HG03521 (cell line): ENCODE measurements at regions not wholly inside any gene's neighbourhood (a gene's known extent, or its start where the extent isn't known, plus 50 kb on each side); places are given as distances from the start of the nearest gene placed in this dataset.
"Not testable (repeated sequence)": the region's sequence is repeated elsewhere in the genome, so short reads cannot be mapped to it uniquely, and the experiment has no call there.

Experiments used
- ATAC-seq: cut with Tn5 transposase; IDR thresholded peaks from one replicate; pipeline ENCODE4 v1.9.1; 2021; ENCODE audit warnings: mild to moderate bottlenecking, moderate library complexity; ENCODE audit not compliant: unreplicated experiment

DNA sequence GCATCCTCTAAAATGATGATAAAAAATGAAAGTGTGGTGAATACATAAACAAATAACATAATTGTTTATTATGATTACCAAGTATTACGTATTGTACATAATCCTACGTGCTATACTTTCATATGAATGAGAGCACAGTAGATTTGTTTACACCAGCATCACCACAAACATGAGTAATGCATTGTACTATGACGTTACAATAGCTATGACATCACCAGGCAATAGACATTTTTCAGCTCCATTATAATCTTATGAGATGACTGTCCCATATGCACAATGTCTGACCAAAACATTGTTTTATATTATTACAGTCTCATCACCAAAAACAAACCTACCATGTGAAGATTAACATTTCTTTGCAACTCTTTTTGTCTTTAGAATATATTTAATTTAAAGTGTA is 225.7 kb upstream of the TENT5A start:
- ATAC-seq, result no peak

DNA sequence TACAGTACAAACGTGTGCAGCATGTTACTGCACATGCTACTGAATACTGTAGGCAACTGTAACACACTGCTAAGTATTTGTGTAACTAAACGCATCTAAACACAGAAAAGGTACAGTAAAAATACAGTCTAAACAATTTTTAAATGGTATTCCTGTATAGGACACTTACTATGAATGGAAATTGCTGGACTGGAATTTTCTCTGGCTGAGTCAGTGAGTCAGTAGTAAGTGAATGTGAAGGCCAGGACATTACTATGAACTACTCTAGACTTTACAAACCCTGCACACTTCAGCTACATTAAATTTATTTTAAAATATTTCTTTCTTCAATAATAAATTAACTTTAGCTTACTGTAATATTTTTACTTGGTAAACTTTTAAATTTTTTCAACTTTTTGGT is 225.0 kb upstream of the TENT5A start:
- ATAC-seq, result no peak

DNA sequence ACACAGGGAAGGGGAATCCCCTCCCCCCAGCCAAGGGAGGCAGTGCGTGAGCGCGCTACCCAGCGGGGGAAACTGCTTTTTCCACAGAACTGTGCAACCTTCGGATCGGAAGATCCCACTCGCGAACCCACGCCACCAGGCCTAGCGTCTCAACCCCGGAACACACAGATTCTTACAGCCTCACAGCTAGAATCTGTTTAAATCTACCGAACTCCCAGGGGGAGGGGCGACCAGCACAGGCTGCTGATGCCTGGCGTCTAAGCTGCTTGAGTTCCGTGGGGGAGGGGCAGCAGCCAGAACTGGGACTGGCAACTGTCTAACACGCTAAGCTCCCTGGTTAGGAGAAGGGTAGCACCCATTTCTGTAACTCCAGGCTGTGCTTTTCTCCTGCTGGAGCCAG is 217.3 kb upstream of the TENT5A start:
- no peak for ATAC-seq

DNA sequence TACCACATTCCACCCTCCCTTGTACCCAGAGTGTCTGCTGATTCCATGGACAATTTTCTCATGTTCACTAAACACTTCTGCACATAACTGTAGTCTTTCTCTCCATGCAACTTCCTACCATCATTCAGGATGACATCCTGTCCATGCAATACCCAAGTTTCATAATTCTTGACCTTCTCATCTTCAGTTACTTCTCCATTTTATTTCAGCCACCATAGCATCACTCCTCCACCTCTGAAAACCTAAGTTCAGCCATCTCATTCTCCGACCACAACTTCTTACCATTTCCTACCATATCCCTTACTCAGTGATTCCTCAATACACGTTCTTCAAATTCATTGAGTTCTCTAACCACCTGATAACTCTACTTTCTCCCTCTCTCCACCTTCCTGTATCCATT is 216.5 kb upstream of the TENT5A start:
- no peak for ATAC-seq

DNA sequence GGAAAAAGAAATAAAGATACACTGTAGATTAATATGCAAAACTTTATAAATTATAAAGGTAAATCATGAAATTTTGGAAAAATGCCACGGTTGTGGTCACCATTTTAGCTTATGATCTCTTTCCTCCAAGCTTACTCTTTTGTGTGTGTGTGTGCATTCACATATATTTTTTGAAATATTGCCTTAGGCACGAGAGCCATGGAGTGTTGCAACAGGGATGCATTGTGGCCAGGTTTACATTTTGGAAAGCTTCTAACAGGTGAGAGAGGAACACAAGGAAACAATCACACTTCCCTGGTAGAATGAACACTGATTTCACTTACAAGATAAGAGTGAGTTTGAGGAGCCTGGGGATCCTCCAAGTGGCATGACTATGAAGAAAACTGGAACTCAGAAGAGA is 214.5 kb upstream of the TENT5A start:
- ATAC-seq, result no peak

DNA sequence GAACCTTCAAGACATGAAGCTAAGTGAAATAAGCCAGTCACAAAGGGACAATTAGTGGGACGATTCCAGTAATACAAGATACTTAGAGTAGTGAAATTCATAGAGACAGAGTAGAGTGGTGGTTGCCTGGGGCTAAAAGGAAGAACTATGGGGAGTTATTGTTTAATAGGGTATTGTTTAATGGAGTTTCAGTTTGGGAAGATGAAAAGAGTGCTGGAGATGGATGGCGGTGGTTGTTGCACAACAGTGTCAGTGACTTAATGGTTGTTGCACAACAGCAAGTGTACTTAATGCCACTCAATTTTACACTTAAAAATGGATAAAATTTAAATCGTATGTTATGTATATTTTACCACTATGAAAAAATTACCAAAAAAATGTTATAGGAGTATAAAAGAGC is 209.7 kb upstream of the TENT5A start:
- ATAC-seq, result no peak

DNA sequence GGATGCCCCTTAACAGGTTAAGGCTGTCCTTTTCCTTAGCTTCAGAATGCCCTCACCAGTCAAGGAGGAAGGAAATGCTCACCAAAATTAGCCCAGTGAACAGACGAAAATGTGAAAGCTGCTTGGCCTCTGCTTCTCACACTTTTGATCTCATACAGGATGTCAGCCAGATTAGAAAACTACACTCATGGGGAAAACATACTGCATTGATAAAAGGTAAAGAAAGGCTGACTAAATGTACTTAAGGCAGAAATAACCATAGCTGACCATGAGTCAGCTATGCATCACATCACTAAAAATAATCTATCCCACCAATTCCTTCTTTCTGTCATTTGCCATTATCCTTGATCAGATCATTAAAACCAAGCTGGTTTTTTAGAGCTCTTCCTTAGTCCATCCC is 198.4 kb upstream of the TENT5A start:
- ATAC-seq, result no peak

DNA sequence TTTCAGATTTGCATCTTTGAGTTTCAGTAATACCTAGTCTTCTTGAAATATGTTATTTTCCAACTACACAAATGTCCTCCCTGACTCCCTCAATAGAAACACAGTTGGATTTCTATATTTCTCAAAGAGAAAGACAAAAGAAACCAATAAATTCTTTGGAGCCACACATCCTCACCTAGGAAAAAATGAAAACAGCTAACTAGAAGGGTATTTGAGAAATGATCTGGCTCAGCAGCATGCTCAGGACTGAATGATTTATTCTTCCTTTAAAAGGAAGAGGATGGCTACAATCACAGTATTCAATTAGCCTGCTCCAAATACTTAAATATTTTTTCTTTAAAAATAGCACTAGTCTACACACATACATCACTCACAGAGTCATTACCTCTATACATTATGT is 196.4 kb upstream of the TENT5A start:
- no peak for ATAC-seq

DNA sequence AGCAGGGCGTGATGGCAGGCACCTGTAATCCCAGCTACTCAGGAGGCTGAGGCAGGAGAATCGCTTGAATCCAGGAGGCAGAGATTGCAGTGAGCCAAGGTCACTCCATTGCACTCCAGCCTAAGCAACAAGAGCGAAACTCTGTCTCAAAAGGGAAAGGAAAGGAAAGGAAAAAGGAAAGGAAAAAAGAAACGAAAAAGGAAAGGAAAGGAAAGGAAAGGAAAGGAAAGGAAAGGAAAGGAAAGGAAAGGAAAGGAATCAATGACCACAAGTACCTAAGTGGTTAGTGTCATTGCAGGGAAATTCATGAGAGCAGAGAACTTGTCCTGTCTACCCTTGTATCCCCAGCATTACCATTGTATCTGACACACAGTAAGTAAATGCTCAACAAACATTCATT is 195.7 kb upstream of the TENT5A start:
- not testable (repeated sequence) for ATAC-seq

DNA sequence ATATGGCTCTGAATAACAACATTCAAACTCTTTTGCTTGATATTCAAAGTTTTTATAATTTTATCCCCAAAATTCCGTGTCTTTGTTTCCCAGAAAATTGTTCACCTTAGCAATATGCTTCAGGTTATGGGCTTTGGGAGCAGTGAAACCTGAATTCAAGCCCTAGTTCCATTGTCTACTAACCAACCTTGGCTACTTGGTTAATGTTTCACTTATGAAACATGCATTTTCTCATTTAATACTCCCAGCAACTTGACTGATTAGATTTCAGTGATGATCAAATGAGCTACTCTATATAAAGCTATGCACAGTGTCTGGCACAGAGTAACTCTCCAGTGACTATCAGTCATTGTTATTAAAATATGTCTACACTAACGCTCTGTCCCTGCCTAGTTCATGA is 192.2 kb upstream of the TENT5A start:
- ATAC-seq, result no peak

DNA sequence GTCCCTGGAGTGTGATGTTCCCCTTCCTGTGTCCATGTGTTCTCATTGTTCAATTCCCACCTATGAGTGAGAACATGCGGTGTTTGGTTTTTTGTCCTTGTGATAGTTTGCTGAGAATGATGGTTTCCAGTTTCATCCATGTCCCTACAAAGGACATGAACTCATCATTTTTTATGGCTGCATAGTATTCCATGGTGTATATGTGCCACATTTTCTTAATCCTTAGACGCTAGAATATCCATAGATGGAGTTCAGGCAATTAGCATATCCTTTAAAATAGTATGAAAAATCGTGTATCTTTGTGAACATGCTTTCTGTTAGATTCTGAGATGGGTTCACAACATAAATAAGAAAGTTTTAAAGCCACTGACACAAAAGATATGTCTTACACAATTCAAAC is 190.4 kb upstream of the TENT5A start:
- ATAC-seq, result not testable (repeated sequence)

DNA sequence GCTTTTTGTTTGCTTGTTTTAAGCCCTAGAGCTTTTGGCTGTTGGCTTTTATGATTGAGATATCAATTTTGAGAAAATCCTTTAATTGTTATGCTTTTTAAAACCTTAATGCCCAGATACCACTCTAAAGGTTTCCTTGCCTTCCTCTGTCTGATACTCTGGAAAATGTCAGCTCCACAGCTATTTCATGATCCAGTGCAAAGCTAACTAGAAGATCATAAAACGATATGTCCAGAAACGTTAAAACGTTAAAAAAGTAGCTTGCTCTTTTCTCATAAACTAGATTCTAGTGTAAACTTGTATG is 189.5 kb upstream of the TENT5A start:
- no peak for ATAC-seq

DNA sequence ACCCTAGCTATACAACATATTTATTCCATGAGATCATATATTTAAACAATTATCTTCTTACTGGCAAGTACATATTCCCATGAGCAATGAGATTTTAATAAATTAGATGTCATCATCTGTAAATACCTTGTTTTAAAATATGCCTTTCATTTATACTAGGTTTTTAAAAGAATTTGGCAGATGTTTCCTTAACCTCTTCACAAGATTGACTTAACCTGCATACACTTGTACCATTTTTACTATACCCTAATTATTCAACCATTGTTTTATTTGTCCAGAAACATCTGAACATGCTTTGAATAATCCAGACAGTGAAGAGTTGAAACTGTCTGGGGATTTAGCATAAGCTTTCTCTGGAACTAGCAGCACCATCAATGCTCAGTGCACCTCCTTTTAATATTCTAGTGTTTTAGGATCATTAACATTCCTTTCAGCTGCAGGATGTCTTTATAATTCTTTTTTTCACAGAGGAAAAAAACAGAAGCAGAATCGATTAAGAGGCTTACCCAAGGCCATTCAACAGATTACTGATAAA is 188.0 kb upstream of the TENT5A start:
- ATAC-seq, result no peak

DNA sequence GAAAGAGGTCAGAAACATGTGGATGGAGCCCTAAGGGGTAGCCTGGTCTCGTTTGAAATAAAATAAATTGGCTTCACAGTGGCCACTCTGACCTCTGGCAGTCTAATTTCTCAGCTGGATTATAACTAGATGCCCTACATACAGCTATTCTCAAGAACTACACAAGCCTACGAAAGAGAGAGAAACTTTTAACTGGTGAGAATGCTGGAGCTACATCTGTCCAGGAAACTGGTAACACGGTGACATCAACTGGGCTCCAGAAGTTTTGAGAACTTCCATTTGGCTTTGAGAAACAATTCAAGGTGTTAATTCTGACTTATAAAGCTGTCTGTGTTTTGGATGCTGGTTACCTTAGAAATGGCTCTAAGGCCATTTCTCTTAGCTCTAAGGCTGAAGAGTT is 187.3 kb upstream of the TENT5A start:
- ATAC-seq, result no peak

DNA sequence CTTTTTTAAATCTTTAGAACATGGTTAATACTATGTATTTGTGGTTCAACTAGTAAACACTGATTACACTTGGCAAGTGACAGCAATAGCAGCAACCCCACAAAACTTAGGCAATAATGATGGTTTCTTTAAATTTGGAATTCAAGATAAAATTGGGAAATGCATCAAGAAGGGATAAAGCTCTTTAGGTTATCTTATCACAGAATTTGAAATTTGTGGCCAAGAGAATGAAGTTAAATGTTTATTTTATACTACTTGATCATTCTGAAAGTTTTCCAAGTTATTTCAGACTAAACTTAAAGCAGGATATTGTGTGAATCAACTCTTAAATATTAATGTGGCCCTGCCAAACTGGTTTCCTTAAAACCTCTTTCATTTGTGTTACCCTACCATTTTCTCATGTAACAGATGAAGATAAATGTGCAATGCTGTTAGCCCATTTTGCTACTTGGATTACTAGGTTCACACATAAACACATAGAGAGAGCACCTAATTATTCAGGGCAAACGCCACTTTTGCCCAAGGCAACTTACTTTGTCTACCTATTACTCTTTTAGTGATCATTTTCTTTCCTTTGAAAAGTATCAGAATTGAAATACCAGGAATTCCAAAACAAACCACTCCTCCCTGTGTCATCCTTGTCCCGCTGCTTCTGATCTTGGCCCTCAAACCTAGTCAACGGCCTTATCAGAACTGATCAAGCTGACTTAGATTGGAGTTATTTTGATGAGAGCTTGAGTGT is 186.7 kb upstream of the TENT5A start:
- ATAC-seq, result no peak

DNA sequence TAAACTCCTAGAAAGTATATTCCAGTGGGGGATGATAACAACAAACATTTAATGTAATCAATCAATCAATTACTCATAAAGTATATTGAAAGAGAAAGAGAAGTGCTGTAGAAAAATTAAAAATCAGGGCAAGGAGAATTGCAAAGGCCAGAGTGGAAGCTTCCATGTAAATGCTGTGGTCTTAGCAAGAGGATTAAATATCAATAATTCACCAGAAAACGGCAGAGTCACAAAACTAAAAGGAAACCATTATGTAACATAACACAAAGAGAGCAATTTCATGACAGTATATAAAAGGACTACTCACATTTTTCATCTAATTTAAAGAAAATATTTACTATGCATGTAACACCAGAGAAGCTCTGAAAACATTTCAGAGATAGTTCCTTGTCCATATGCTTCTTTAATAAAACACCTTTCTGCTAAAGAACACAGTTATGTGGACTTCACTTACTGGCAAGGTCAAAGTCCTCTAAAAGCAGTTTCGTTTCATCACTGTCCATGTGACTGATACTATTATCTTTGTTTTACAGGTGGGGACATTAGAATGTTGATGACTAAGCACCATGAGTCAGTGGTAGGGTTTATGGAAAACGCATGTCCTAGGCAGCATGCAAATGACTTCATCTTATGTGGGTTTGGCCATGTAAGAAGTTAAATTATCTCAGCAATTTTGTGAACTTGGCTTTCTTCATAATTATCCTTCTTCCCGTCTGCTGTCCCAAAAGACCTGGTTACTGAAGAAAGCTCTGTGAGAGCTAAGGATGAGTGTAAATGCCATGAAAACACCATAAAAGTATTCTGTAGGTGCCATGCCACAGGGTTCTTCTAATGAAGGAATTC is 185.8 kb upstream of the TENT5A start:
- peak; percentile 79 for ATAC-seq

DNA sequence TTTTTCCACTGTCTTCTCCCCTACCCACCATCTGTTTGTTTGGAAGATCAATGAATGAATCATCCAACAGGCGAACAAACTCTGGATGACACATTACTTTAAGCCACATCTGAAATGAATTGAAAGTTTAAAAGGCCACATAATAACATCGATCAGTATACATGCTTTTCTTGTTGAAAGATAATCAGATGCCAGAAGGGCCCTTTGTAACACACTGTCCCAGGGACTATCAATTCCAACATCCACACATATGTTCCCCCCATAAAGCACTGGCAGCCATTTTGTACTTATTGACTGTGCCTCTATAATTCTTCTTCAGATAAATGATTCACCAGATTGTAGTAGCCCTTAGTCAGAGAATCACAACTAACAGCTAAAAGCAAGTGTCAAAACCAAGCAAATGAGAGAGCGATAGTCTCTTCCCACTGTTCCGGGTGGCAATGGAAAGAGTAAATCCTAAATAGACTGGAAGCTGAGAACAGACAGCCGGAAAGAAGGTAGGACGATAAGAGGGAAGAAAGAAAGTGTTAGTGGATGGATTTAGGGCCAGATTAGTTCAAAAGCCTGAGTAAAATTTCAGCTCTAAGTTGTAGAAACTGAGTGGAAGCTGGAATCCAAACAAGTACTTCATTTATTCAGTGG is 184.9 kb upstream of the TENT5A start:
- ATAC-seq, result no peak

DNA sequence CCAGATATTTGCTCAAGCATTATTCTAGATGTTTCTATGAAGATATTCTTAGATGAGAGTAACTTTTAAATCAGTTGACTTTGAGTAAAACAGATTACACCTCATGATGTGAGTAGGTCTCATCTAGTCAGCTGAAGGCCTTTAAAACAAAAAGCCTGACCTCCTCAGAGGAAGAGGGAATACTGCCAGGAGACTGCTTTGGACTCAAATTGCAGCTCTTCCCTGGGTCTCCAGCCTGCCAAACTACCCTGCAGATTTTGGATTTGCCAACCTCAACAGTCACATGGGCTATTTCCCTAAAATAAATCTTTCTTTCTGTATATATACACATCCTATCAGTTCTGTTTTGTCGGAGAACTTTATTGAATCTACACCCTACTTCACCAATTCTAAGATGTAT is 182.5 kb upstream of the TENT5A start:
- no peak for ATAC-seq

DNA sequence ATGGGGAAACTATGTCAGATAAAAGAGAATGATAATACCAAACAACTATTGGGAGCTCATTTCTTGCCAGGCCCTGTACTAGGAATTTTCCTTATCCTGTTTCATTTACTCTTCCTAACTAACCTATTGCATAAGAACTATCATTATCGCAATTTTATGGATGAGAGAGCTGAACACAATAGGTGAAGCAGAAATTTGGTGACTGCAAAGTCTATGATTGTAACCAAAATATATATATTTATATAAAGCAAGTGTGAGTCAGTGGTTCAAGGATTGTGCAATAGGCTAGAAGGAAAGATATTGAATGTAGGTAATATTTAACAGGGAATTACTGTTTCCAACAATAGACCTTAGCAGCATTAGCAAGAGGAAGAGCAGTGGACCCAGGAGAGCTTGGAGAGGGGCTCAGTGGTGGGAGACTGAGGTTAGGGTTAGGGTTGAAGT is 181.1 kb upstream of the TENT5A start:
- ATAC-seq, result no peak

DNA sequence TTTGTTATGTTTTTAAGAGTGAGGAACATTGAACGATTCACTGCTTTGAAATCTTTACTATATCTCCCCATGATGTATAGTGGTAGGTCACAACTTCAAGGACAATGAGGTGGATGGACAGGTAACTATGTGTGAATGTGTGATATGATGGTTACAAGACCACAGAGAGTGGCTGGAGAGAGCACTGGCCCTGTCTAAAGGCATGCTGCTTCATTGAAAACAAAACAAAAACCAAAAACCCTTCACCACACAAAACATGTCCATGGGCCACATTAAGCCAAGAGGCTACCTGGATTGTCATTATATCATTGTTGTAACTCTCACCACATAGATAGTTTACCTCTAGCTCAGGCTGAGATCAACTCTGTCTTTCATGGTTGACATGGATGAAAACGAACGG is 180.6 kb upstream of the TENT5A start:
- no peak for ATAC-seq

DNA sequence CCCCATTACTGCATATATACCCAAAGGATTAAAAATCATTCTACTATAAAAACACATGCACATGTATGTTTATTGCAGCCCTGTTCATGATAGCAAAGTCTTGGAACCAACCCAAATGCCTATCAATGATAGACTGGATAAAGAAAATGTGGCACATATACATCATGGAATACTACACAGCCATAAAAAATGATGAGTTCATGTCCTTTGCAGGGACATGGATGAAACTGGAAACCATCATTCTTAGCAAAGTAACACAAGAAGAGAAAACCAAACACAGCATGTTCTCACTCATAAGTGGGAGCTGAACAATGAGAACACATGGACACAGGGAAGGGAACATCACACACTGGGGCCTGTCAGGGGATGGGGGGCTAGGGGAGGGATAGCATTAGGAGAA is 180.0 kb upstream of the TENT5A start:
- not testable (repeated sequence) for ATAC-seq

DNA sequence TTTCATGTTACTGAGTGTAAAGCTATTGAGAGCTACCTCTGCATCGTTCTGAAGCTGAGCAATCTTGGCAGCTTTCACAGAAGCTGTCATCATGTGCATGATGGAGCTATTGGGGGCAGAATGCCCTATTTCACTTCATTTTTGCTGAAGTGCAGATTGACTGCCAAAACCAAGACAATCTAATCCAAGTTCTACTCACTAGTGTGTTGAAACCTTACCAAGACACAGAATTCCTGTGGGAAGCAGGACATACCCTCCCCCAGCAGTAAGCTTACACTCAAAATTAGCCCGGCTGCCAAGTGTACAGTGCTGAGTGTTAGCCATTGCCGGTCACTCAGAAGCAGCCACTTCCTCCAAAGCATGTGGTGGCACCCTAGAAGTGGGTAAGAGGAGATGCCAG is 177.3 kb upstream of the TENT5A start:
- no peak for ATAC-seq
